HCT116 (cell line): ENCODE measurements at regions not wholly inside any gene's neighbourhood (a gene's known extent, or its start where the extent isn't known, plus 50 kb on each side); places are given as distances from the start of the nearest gene placed in this dataset.

Source experiments
- ATAC-seq: fragments of 200-7000 bp; cut with Tn5 transposase; 2 replicates; pipeline ENCODE4 v1.9.1; 2020; ENCODE audit warnings: mild to moderate bottlenecking, moderate library complexity
- BruUV-seq: library from RNA; stranded (reverse); fragments of 400-500 nt; replicated peaks from 2 replicates; lab custom pipeline; 2021; lab: Mats Ljungman, UMichigan
- CTCF ChIA-PET: fragments of 300-600 bp; sonication (Branson Sonifier 250); formaldehyde crosslinking; loops from one replicate; lab custom pipeline; 2021; ENCODE audit warnings: antibody characterized with exemption; lab: Charles Lee
- POLR2A ChIA-PET: fragments of 300-600, 350-600 bp; sonication (Branson Sonifier 250); formaldehyde crosslinking; loops from one replicate; lab custom pipeline; 2021; ENCODE audit warnings: antibody characterized with exemption; lab: Charles Lee
- RAD21 ChIA-PET, 2 experiments: fragments of 300-600 bp; sonication (Branson Sonifier 250); formaldehyde crosslinking; loops; one replicate each; lab custom pipeline; 2023; ENCODE audit warnings: low total read pairs in 2 of 2; ENCODE audit not compliant: uncharacterized antibody in 2 of 2, unreplicated experiment in 2 of 2, low non-redundant PET in 1 of 2; lab: Charles Lee
- DNase-seq: peaks from one replicate; pipeline ENCODE4 v3.0.0-alpha.2; 2010; ENCODE audit warnings: low read depth, low spot score
- H2AFZ ChIP-seq: fragments of 200-600 bp; shearing (Covaris generic), sonication (generic); 2 replicates; pipeline ENCODE4 v1.6.1; 2017; ENCODE audit warnings: low read depth, mixed run types, mixed read lengths, antibody characterized with exemption, low read length; ENCODE audit not compliant: poor library complexity, severe bottlenecking
- H3K27ac ChIP-seq: 2 replicates; pipeline ENCODE4 v1.5.1; 2012; ENCODE audit warnings: low read depth, low read length
- H3K27me3 ChIP-seq: fragments of 200-600 bp; sonication (generic); 2 replicates; pipeline ENCODE4 v1.6.1; 2016; ENCODE audit warnings: mixed run types, low read length, mixed read lengths; ENCODE audit not compliant: insufficient read depth
- H3K36me3 ChIP-seq, 2 experiments: fragments of 200-500 bp in 1 of 2; fragments of 200-600 bp in 1 of 2; sonication (Bioruptor generic) in 1 of 2; sonication (generic) in 1 of 2; 2 replicates each; pipeline versions ENCODE4 v1.5.1 to v1.6.1; 2014 to 2016; ENCODE audit warnings: low read length in 2 of 2, inconsistent platforms in 1 of 2, mixed read lengths in 1 of 2, mixed run types in 1 of 2; ENCODE audit not compliant: insufficient read depth in 2 of 2, control insufficient read depth in 1 of 2
- H3K4me1 ChIP-seq, 2 experiments: fragments of 200-600 bp in 1 of 2; sonication (generic) in 1 of 2; 2 replicates each; pipeline versions ENCODE4 v1.5.1 to v1.6.1; 2012 to 2017; ENCODE audit warnings: low read length in 2 of 2, inconsistent platforms in 1 of 2, mild to moderate bottlenecking in 1 of 2, mixed read lengths in 1 of 2, mixed run types in 1 of 2, moderate library complexity in 1 of 2; ENCODE audit not compliant: insufficient read depth in 2 of 2, control insufficient read depth in 1 of 2
- H3K4me2 ChIP-seq: fragments of 200-600 bp; sonication (generic); 2 replicates; pipeline ENCODE4 v1.6.1; 2017; ENCODE audit warnings: mixed run types, low read length, mixed read lengths
- H3K4me3 ChIP-seq, 2 experiments: fragments of 200-600 bp in 1 of 2; sonication (generic) in 1 of 2; replicated peaks in 1 of 2; 2 replicates each; pipeline ENCODE4 v1.5.1; 2011 to 2016; ENCODE audit warnings: low read length in 2 of 2, control low read depth in 1 of 2, low read depth in 1 of 2, mild to moderate bottlenecking in 1 of 2, mixed read lengths in 1 of 2, mixed run types in 1 of 2
- H3K79me2 ChIP-seq: fragments of 200-600 bp; sonication (generic); 2 replicates; pipeline ENCODE4 v1.6.1; 2017; ENCODE audit warnings: mild to moderate bottlenecking, mixed run types, low read length, moderate library complexity, mixed read lengths; ENCODE audit not compliant: insufficient read depth
- H3K9ac ChIP-seq: fragments of 200-600 bp; sonication (generic); 2 replicates; pipeline ENCODE4 v1.6.1; 2016; ENCODE audit warnings: low read length, mixed read lengths
- H3K9me2 ChIP-seq: fragments of 200-600 bp; sonication (generic), shearing (Covaris generic); 2 replicates; pipeline ENCODE4 v1.6.1; 2017; ENCODE audit warnings: mixed run types, mild to moderate bottlenecking, moderate library complexity; ENCODE audit not compliant: insufficient read depth
- H3K9me3 ChIP-seq, 2 experiments: fragments of 200-500 bp in 1 of 2; fragments of 200-600 bp in 1 of 2; sonication (Bioruptor generic) in 1 of 2; sonication (generic) in 1 of 2; 2 replicates each; pipeline ENCODE4 v1.6.1; 2014 to 2017; ENCODE audit warnings: low read length in 2 of 2, mixed read lengths in 2 of 2, inconsistent platforms in 1 of 2, low read depth in 1 of 2, mild to moderate bottlenecking in 1 of 2, mixed run types in 1 of 2, moderate library complexity in 1 of 2; ENCODE audit not compliant: control insufficient read depth in 1 of 2, insufficient read depth in 1 of 2
- H4K20me1 ChIP-seq: fragments of 200-600 bp; sonication (generic), shearing (Covaris generic); 2 replicates; pipeline ENCODE4 v1.6.1; 2017; ENCODE audit warnings: mixed run types, mild to moderate bottlenecking, moderate library complexity; ENCODE audit not compliant: insufficient read depth
- ATF3 ChIP-seq: IDR thresholded peaks from 2 replicates; pipeline ENCODE4 v1.6.1; 2012
- CEBPB ChIP-seq: IDR thresholded peaks from 2 replicates; pipeline ENCODE4 v1.6.1; 2012; ENCODE audit warnings: low read depth
- ELF1 ChIP-seq: IDR thresholded peaks from 2 replicates; pipeline ENCODE4 v1.6.1; 2012; ENCODE audit warnings: low read depth, borderline replicate concordance
- EZH2 ChIP-seq: fragments of 200-600 bp; sonication (generic); IDR thresholded peaks from 2 replicates; pipeline ENCODE4 v1.6.1; 2017; ENCODE audit warnings: antibody characterized with exemption, mixed run types
- FOSL1 ChIP-seq: IDR thresholded peaks from 2 replicates; pipeline ENCODE4 v1.6.1; 2012; ENCODE audit warnings: low read depth
- POLR2A ChIP-seq: IDR thresholded peaks from 2 replicates; pipeline ENCODE4 v1.7.0; 2011; ENCODE audit warnings: borderline replicate concordance; ENCODE audit not compliant: insufficient read depth, insufficient read length; ENCODE audit errors: extremely low read depth
- POLR2AphosphoS5 ChIP-seq: IDR thresholded peaks from 2 replicates; pipeline ENCODE4 v1.6.1; 2011; ENCODE audit warnings: mild to moderate bottlenecking, low read depth, low read length, moderate library complexity
- REST ChIP-seq: IDR thresholded peaks from 2 replicates; pipeline ENCODE4 v1.6.1; 2012; ENCODE audit warnings: low read depth
- SIN3A ChIP-seq: IDR thresholded peaks from 2 replicates; pipeline ENCODE4 v1.6.1; 2012; ENCODE audit warnings: low read depth
- SP1 ChIP-seq: IDR thresholded peaks from 2 replicates; pipeline ENCODE4 v1.6.1; 2012; ENCODE audit warnings: low read depth
- SRF ChIP-seq: IDR thresholded peaks from 2 replicates; pipeline ENCODE4 v1.6.1; 2012; ENCODE audit warnings: low read depth
- TCF7L2 ChIP-seq: IDR thresholded peaks from 2 replicates; pipeline ENCODE4 v1.7.0; 2011; ENCODE audit warnings: borderline replicate concordance, inconsistent platforms; ENCODE audit not compliant: insufficient read depth, insufficient read length; ENCODE audit errors: extremely low read depth
- YY1 ChIP-seq: IDR thresholded peaks from 2 replicates; pipeline ENCODE4 v1.6.1; 2011; ENCODE audit warnings: low read length, low read depth, moderate library complexity, mild to moderate bottlenecking; ENCODE audit not compliant: insufficient replicate concordance; ENCODE audit errors: extremely low read depth
- ZFX ChIP-seq: fragments of 450-650 bp; IDR thresholded peaks from 2 replicates; pipeline ENCODE4 v1.6.1; 2017
- ZNF274 ChIP-seq: fragments of 200-500 bp; sonication (Bioruptor generic); IDR thresholded peaks from 2 replicates; pipeline ENCODE4 v1.6.1; 2014; ENCODE audit warnings: mild to moderate bottlenecking, low read depth, low read length, inconsistent platforms
- intact Hi-C: fragments of 100-400 bp; cut with micrococcal nuclease; formaldehyde crosslinking; loops from 2 replicates; pipeline ENCODE4 v1.10.0; 2022

- no TSS peak for BruUV-seq
- CTCF ChIA-PET, result no interaction called here
- Histone ChIP-seq H3K36me3 (no peaks in the 10 kb centered on the region), H3K4me1 (no peaks in the 10 kb centered on the region), H3K9me2 (no peaks in the 10 kb centered on the region), H3K79me2 (no peaks in the 10 kb centered on the region), H3K27me3 (0 out of 2 replicates have a peak, but pooled peaks cover 3% of the 10 kb centered on the region), H3K9me3 (no peaks in the 10 kb centered on the region), H3K4me2 (no peak overlapping the region), H3K9ac (no peak overlapping the region)
- intact Hi-C loops, result no loop called here
- RAD21 ChIA-PET, result no interaction called here
- POLR2A ChIA-PET, result no interaction called here
- TF ChIP-seq POLR2A, result no peak
- no peak for TF ChIP-seq ATF3
- TF ChIP-seq ZNF274, result no peak
- no peak for TF ChIP-seq EZH2
- TF ChIP-seq ELF1, result no peak
- TF ChIP-seq SRF, result no peak
- no peak for TF ChIP-seq SP1
- no peak for TF ChIP-seq FOSL1
- TF ChIP-seq, all 23 proteins: peak for 0
- H3K4me3 ChIP-seq, result no peak overlapping the region
- ATAC-seq, result no peak
- H3K27ac ChIP-seq, result no peak overlapping the region
- H4K20me1 ChIP-seq, result no peaks in the 10 kb centered on the region
- no peak for DNase-seq
- H2AFZ ChIP-seq, result no peak overlapping the region
These were observed 82.9 kb upstream of the THBS1 start for GRCh38 chr15:39497759-39498565.

GRCh38 chr15:39498629-39499028, 82.2 kb upstream of the THBS1 start:
- Histone ChIP-seq H3K4me2 (no peak overlapping the region), H3K9me3 (no peaks in the 10 kb centered on the region), H3K79me2 (no peaks in the 10 kb centered on the region), H3K4me1 (no peaks in the 10 kb centered on the region), H3K27me3 (0 out of 2 replicates have a peak, but pooled peaks cover 3% of the 10 kb centered on the region), H3K4me3 (no peak overlapping the region), H3K9me2 (no peaks in the 10 kb centered on the region), H4K20me1 (no peaks in the 10 kb centered on the region), H3K36me3 (no peaks in the 10 kb centered on the region), H2AFZ (no peak overlapping the region), H3K9ac (no peak overlapping the region), H3K27ac (no peak overlapping the region)
- BruUV-seq, result no TSS peak
- POLR2A ChIA-PET, result no interaction called here
- CTCF ChIA-PET, result no interaction called here
- DNase-seq (no peak), ATAC-seq (no peak)
- intact Hi-C loops, result no loop called here
- RAD21 ChIA-PET, result no interaction called here
- no peak for TF ChIP-seq TCF7L2
- TF ChIP-seq SRF, result no peak
- no peak for TF ChIP-seq SIN3A
- no peak for TF ChIP-seq POLR2AphosphoS5
- TF ChIP-seq ZFX, result no peak
- no peak for TF ChIP-seq YY1
- TF ChIP-seq CEBPB, result no peak
- no peak for TF ChIP-seq ZNF274
- TF ChIP-seq SP1, result no peak
- no peak for TF ChIP-seq REST
